ENCODE measurements at regions not wholly inside any gene's neighbourhood (a gene's known extent, or its start where the extent isn't known, plus 50 kb on each side); places are given as distances from the start of the nearest gene placed in this dataset.
"Not testable (repeated sequence)": the region's sequence is repeated elsewhere in the genome, so short reads cannot be mapped to it uniquely, and the experiment has no call there.

DNA sequence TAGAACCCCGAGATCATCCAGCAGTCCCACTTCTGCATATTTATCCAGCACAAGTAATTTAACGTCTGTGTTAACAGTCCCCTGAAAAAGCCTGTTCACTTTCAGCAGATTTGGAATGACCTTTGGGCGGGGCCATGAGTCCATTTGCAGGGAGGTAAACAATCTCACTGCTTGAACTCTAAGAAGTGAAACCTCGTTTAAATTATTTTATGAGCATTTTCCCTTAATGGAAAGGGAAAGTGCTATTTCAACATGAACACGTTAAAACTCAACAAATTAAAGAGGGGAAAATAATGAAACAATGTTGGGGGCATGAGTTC is 282.8 kb downstream of the GATA3 start:
- TF ChIP-seq, protein P1, sequence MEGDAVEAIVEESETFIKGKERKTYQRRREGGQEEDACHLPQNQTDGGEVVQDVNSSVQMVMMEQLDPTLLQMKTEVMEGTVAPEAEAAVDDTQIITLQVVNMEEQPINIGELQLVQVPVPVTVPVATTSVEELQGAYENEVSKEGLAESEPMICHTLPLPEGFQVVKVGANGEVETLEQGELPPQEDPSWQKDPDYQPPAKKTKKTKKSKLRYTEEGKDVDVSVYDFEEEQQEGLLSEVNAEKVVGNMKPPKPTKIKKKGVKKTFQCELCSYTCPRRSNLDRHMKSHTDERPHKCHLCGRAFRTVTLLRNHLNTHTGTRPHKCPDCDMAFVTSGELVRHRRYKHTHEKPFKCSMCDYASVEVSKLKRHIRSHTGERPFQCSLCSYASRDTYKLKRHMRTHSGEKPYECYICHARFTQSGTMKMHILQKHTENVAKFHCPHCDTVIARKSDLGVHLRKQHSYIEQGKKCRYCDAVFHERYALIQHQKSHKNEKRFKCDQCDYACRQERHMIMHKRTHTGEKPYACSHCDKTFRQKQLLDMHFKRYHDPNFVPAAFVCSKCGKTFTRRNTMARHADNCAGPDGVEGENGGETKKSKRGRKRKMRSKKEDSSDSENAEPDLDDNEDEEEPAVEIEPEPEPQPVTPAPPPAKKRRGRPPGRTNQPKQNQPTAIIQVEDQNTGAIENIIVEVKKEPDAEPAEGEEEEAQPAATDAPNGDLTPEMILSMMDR (IDR thresholded peaks at IDR 0.05) = no peak
- Histone ChIP-seq H3K4me3 (no peak overlapping the region), H3K27me3 (peaks cover 28 to 63% of the 10 kb centered on the region in 2 donors), H3K27ac (no peak overlapping the region), H3K9me3 (no peaks in the 10 kb centered on the region), H3K4me1 (peaks cover 0 to 4% of the 10 kb centered on the region in 2 donors), H3K36me3 (no peaks in the 10 kb centered on the region)
- DNase-seq (no peak), ATAC-seq (no peak)
- intact Hi-C loops (cut with DNase I) = no loop called here

DNA sequence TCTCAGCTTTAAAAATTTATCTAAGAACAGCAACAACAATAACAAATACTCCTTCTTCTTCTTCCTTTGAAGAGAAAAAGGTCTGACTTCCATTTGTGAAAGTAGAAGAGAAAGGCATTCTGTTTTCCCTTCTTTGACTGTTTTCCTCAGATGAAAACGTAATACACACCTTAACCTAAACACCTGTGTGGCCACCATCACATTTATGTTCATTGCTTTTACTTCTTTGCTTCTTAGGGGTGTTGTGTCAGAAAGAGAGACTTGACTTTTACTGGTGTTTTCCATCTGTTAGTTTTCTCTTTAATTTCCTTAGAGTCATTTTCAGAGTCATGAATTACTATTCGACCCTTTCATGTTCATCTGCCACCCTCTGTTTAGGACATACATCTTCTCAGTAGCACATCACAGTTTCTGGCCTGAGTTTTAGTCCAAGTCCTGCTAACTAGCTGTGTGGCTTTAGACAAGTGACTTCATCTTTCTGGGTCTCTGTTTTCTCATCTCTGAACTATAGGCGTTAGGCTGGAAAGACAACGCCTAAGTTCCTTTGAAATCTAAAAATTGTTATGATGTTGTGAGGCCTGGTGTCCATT is 283.8 kb downstream of the GATA3 start:
- intact Hi-C loops (cut with DNase I) = no loop called here
- Histone ChIP-seq H3K4me3 (no peak overlapping the region), H3K27ac (no peak overlapping the region), H3K36me3 (no peaks in the 10 kb centered on the region), H3K4me1 (no peaks in the 10 kb centered on the region), H3K9me3 (no peaks in the 10 kb centered on the region), H3K27me3 (peaks cover 23 to 60% of the 10 kb centered on the region in 2 donors)
- DNase-seq = no peak
- ATAC-seq = no peak
- TF ChIP-seq, protein P1 (IDR thresholded peaks at IDR 0.05) = no peak

DNA sequence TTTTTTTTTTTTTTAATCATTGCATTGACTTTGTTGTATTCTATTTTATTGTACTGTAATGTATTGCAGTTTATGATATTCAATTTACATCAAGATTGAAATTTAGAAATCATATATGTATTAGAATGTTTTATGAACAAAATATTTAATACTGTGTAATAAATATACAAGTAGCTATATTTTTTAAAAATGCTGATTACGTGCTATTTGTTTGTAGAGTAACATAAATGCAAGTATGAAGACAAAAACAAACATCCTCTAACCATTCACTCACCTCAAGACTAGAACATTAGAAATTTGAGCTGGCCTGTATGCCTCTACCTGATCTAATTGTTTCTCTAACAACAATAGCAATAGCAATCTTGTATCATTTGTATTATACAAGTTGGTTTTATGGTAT is 290.3 kb downstream of the GATA3 start:
- TF ChIP-seq, protein P1 (IDR thresholded peaks at IDR 0.05) = no peak
- Histone ChIP-seq H3K4me1 (no peaks in the 10 kb centered on the region), H3K27ac (no peak overlapping the region), H3K9me3 (no peaks in the 10 kb centered on the region), H3K4me3 (no peak overlapping the region), H3K27me3 (peaks cover 0 to 40% of the 10 kb centered on the region in 2 donors), H3K36me3 (no peaks in the 10 kb centered on the region)
- intact Hi-C loops (cut with DNase I) = no loop called here
- no peak for DNase-seq
- no peak for ATAC-seq

DNA sequence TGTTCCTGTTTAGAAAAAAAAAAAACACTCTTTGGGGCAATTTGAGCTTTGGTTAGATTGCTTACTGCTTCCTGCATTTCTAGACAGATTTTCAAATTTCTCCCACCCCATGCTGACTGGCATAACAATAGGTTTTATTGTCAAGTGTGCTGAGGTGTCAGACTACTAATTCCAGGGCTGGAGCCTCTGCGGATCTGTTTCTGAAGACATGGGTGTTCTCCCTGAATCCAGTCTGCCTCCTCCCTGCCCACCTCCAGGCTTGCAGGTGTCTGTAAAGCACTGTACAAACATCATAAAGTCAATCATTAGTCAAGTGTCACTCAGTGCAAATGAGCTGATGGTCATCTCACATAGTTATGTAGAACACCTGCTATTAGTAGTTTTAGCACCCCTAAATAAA is 292.4 kb downstream of the GATA3 start:
- TF ChIP-seq, protein P1 (IDR thresholded peaks at IDR 0.05) = no peak
- no peaks in the 10 kb centered on the region for H3K36me3 ChIP-seq
- no peak overlapping the region for H3K27ac ChIP-seq
- no peaks in the 10 kb centered on the region for H3K9me3 ChIP-seq
- DNase-seq (no peak), ATAC-seq (no peak)
- intact Hi-C loops (cut with DNase I) = no loop called here
- H3K4me3 ChIP-seq = no peak overlapping the region
- peaks cover 0 to 39% of the 10 kb centered on the region in 2 donors for H3K27me3 ChIP-seq
- H3K4me1 ChIP-seq = no peaks in the 10 kb centered on the region

DNA sequence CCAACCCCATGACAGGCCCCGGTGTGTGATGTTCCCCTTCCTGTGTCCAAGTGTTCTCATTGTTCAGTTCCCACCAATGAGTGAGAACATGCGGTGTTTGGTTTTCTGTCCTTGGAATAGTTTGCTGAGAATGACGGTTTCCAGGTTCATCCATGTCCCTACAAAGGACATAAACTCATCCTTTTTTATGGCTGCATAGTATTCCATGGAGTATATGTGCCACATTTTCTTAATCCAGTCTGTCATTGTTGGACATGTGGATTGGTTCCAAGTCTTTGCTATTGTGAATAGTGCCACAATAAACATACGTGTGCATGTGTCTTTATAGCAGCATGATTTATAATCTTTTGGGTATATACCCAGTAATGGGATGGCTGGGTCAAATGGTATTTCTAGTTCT is 293.1 kb downstream of the GATA3 start:
- H3K9me3 ChIP-seq; H3K4me1 ChIP-seq; H3K27ac ChIP-seq; ATAC-seq; intact Hi-C loops (cut with DNase I); DNase-seq; H3K4me3 ChIP-seq; H3K36me3 ChIP-seq: not testable (repeated sequence)
- peaks cover 0 to 34% of the 10 kb centered on the region in 2 donors for H3K27me3 ChIP-seq

DNA sequence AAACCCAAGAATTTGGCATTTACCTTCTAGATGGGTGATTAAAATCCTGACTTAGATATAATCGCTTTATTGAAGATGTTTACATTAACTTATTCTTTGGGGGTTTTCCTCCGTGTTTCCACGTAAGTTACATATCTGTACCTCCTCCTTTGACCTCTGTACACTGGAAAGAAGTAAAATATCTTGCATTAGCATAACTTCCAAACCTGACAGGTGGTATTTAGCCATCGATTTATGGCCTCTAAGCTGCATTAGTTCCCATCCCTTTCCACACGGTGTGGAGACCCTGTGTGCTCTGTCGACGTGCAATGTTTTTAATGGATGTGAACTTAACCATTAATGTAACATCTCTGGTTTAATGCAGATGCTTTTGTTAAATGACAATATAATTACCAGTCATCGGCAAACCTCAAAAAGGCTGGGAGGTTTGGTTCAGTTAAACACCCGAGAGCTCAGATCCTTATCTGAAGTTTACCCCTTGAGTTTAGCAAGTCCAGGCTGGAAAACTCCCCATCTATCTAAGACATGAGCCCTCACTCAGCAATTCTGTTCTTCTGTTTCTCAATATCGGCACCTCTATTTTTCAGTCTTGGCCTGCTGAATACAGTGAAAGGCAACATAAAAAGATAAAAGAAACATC is 295.2 kb downstream of the GATA3 start:
- TF ChIP-seq, protein P1 (IDR thresholded peaks at IDR 0.05) = no peak
- H3K36me3 ChIP-seq = no peaks in the 10 kb centered on the region
- H3K27me3 ChIP-seq = peaks cover 0 to 27% of the 10 kb centered on the region in 2 donors
- no peaks in the 10 kb centered on the region for H3K4me1 ChIP-seq
- DNase-seq = no peak
- H3K27ac ChIP-seq = no peak overlapping the region
- no peak for ATAC-seq
- intact Hi-C loops (cut with DNase I) = no loop called here
- no peaks in the 10 kb centered on the region for H3K9me3 ChIP-seq
- no peak overlapping the region for H3K4me3 ChIP-seq
